WTC11 (cell line): ENCODE measurements at regions not wholly inside any gene's neighbourhood (a gene's known extent, or its start where the extent isn't known, plus 50 kb on each side); places are given as distances from the start of the nearest gene placed in this dataset.

Source experiments
- ATAC-seq: fragments of 200-7000 bp; cut with Tn5 transposase; 2 replicates; pipeline ENCODE4 v1.10.0; 2021; ENCODE audit warnings: mild to moderate bottlenecking, moderate library complexity
- CTCF ChIA-PET: fragments of 300-600 bp; sonication (Branson Sonifier 250); formaldehyde crosslinking; loops from one replicate; lab custom pipeline; 2021; ENCODE audit warnings: antibody characterized with exemption; lab: Charles Lee
- POLR2A ChIA-PET: fragments of 350-600 bp; sonication (Branson Sonifier 250); formaldehyde crosslinking; loops from one replicate; lab custom pipeline; 2021; ENCODE audit warnings: antibody characterized with exemption; lab: Charles Lee
- DNase-seq: peaks from one replicate; pipeline ENCODE4 v3.0.0; 2021; ENCODE audit warnings: low spot score
- H3K27ac Mint-ChIP-seq: 2 replicates; pipeline ENCODE4 v1.8.0; 2021; ENCODE audit warnings: mixed read lengths
- H3K27me3 Mint-ChIP-seq: 2 replicates; pipeline ENCODE4 v1.8.0; 2021; ENCODE audit warnings: low read depth, mild to moderate bottlenecking, moderate library complexity, mixed read lengths
- H3K36me3 Mint-ChIP-seq: 2 replicates; pipeline ENCODE4 v1.8.0; 2021; ENCODE audit warnings: mixed read lengths
- H3K4me1 Mint-ChIP-seq: 2 replicates; pipeline ENCODE4 v1.8.0; 2022; ENCODE audit warnings: mixed read lengths
- H3K4me3 Mint-ChIP-seq: 2 replicates; pipeline ENCODE4 v1.8.0; 2021; ENCODE audit warnings: mild to moderate bottlenecking, moderate library complexity, mixed read lengths
- H3K9me3 Mint-ChIP-seq: 2 replicates; pipeline ENCODE4 v1.8.0; 2021; ENCODE audit warnings: mixed read lengths
- ATF6 ChIP-seq: sonication (generic); formaldehyde crosslinking; IDR thresholded peaks from 2 replicates; pipeline ENCODE4 v1.8.1; 2023; ENCODE audit warnings: mild to moderate bottlenecking, missing genetic modification reagents
- CBFB ChIP-seq: sonication (generic); formaldehyde crosslinking; IDR thresholded peaks from 2 replicates; pipeline ENCODE4 v1.8.1; 2022; ENCODE audit warnings: mild to moderate bottlenecking, low read depth, missing genetic modification reagents
- CDX4 ChIP-seq: fragments of 250-450 bp; sonication (Bioruptor Pico); IDR thresholded peaks from 2 replicates; pipeline ENCODE4 v1.9.0; 2021; ENCODE audit warnings: moderate library complexity, mild to moderate bottlenecking, inconsistent platforms, borderline replicate concordance
- ELF4 ChIP-seq: sonication (generic); formaldehyde crosslinking; IDR thresholded peaks from 2 replicates; pipeline ENCODE4 v1.8.1; 2022; ENCODE audit warnings: low read depth, mild to moderate bottlenecking, moderate library complexity, missing genetic modification reagents
- GABPB1 ChIP-seq: sonication (generic); formaldehyde crosslinking; IDR thresholded peaks from 2 replicates; pipeline ENCODE4 v1.8.1; 2023; ENCODE audit warnings: mild to moderate bottlenecking, missing genetic modification reagents
- MYBL2 ChIP-seq: sonication (generic); formaldehyde crosslinking; IDR thresholded peaks from 2 replicates; pipeline ENCODE4 v1.8.1; 2023; ENCODE audit warnings: mild to moderate bottlenecking, moderate library complexity, missing genetic modification reagents
- NFATC4 ChIP-seq: fragments of 250-450 bp; sonication (Bioruptor Pico); IDR thresholded peaks from 2 replicates; pipeline ENCODE4 v1.9.0; 2021; ENCODE audit warnings: mild to moderate bottlenecking
- NR2C2 ChIP-seq: sonication (generic); formaldehyde crosslinking; IDR thresholded peaks from 2 replicates; pipeline ENCODE4 v1.8.0; 2022; ENCODE audit warnings: mild to moderate bottlenecking, missing genetic modification reagents
- OVOL2 ChIP-seq: fragments of 250-450 bp; sonication (Bioruptor Pico); IDR thresholded peaks from 2 replicates; pipeline ENCODE4 v1.9.0; 2021; ENCODE audit warnings: mild to moderate bottlenecking, borderline replicate concordance
- PREB ChIP-seq: sonication (generic); formaldehyde crosslinking; IDR thresholded peaks from 2 replicates; pipeline ENCODE4 v1.8.1; 2022; ENCODE audit warnings: mild to moderate bottlenecking, missing genetic modification reagents, moderate library complexity, borderline replicate concordance
- RELA ChIP-seq: sonication (generic); formaldehyde crosslinking; IDR thresholded peaks from 2 replicates; pipeline ENCODE4 v1.8.1; 2022; ENCODE audit warnings: missing genetic modification reagents, mild to moderate bottlenecking, borderline replicate concordance
- SOX15 ChIP-seq: fragments of 250-450 bp; sonication (Bioruptor Pico); IDR thresholded peaks from 2 replicates; pipeline ENCODE4 v1.9.0; 2021; ENCODE audit warnings: mild to moderate bottlenecking
- TEAD1 ChIP-seq: sonication (generic); formaldehyde crosslinking; IDR thresholded peaks from 2 replicates; pipeline ENCODE4 v1.8.0; 2022; ENCODE audit warnings: mild to moderate bottlenecking, missing genetic modification reagents
- USF1 ChIP-seq: sonication (generic); formaldehyde crosslinking; IDR thresholded peaks from 2 replicates; pipeline ENCODE4 v1.8.0; 2022; ENCODE audit warnings: mild to moderate bottlenecking, missing genetic modification reagents
- ZBTB43 ChIP-seq: sonication (generic); formaldehyde crosslinking; IDR thresholded peaks from 2 replicates; pipeline ENCODE4 v1.8.1; 2023; ENCODE audit warnings: mild to moderate bottlenecking, missing genetic modification reagents
- ZNF138 ChIP-seq: sonication (generic); formaldehyde crosslinking; conservative IDR thresholded peaks from 2 replicates; pipeline ENCODE4 v1.8.1; 2022; ENCODE audit warnings: mild to moderate bottlenecking, moderate library complexity, missing genetic modification reagents
- ZNF219 ChIP-seq: sonication (generic); formaldehyde crosslinking; IDR thresholded peaks from 2 replicates; pipeline ENCODE4 v1.8.0; 2023; ENCODE audit warnings: missing genetic modification reagents, mild to moderate bottlenecking, borderline replicate concordance
- ZNF263 ChIP-seq: sonication (generic); formaldehyde crosslinking; IDR thresholded peaks from 2 replicates; pipeline ENCODE4 v1.8.1; 2022; ENCODE audit warnings: low read depth, mild to moderate bottlenecking, moderate library complexity, missing genetic modification reagents
- ZNF423 ChIP-seq: fragments of 250-450 bp; sonication (Bioruptor Pico); IDR thresholded peaks from 2 replicates; pipeline ENCODE4 v2.1.2; 2022; ENCODE audit warnings: mild to moderate bottlenecking, moderate library complexity
- ZNF425 ChIP-seq: fragments of 250-450 bp; sonication (Bioruptor Pico); conservative IDR thresholded peaks from 2 replicates; pipeline ENCODE4 v1.9.0; 2021; ENCODE audit warnings: mild to moderate bottlenecking
- ZNF532 ChIP-seq: fragments of 250-450 bp; sonication (Bioruptor Pico); IDR thresholded peaks from 2 replicates; pipeline ENCODE4 v1.9.0; 2021; ENCODE audit warnings: mild to moderate bottlenecking, borderline replicate concordance
- ZSCAN18 ChIP-seq: fragments of 250-450 bp; sonication (Bioruptor Pico); IDR thresholded peaks from 2 replicates; pipeline ENCODE4 v2.1.2; 2022; ENCODE audit warnings: mild to moderate bottlenecking, moderate library complexity

- H3K9me3 Mint-ChIP-seq: peaks cover 5% of the 10 kb centered on the region
- DNase-seq (no peak), ATAC-seq (no peak)
- H3K4me1 Mint-ChIP-seq: peaks cover 9% of the 10 kb centered on the region
- H3K27me3 Mint-ChIP-seq: no peaks in the 10 kb centered on the region
- POLR2A ChIA-PET: no interaction called here
- no peak for TF ChIP-seq OVOL2 (CRISPR knock-in tag)
- no peak for TF ChIP-seq TEAD1
- no peak for TF ChIP-seq MYBL2 (CRISPR knock-in tag)
- TF ChIP-seq NR2C2: no peak
- no peak for TF ChIP-seq CBFB (CRISPR knock-in tag)
- CTCF ChIA-PET: no interaction called here
- no peak overlapping the region for H3K4me3 Mint-ChIP-seq
- H3K27ac Mint-ChIP-seq: no peak overlapping the region
- H3K36me3 Mint-ChIP-seq: no peaks in the 10 kb centered on the region
These were observed 256.8 kb upstream of the CXXC4 start for GRCh38 chr4:104751468-104751867.

GRCh38 chr4:104752337-104752736, 257.6 kb upstream of the CXXC4 start:
- Mint-ChIP-seq H3K27me3 (no peaks in the 10 kb centered on the region), H3K9me3 (peaks cover 5% of the 10 kb centered on the region), H3K36me3 (no peaks in the 10 kb centered on the region), H3K4me3 (no peak overlapping the region), H3K4me1 (peaks cover 9% of the 10 kb centered on the region), H3K27ac (no peak overlapping the region)
- DNase-seq (no peak), ATAC-seq (no peak)
- CTCF ChIA-PET: no interaction called here
- TF ChIP-seq GABPB1 (CRISPR knock-in tag): no peak
- TF ChIP-seq SOX15: no peak
- no peak for TF ChIP-seq ZBTB43 (CRISPR knock-in tag)
- no peak for TF ChIP-seq ZNF532
- TF ChIP-seq ZNF425 (CRISPR knock-in tag): no peak
- no peak for TF ChIP-seq RELA (CRISPR knock-in tag)
- TF ChIP-seq ZNF263: no peak
- TF ChIP-seq ZSCAN18 (CRISPR knock-in tag): no peak
- no peak for TF ChIP-seq CDX4 (CRISPR knock-in tag)
- no peak for TF ChIP-seq ZNF423
- TF ChIP-seq MYBL2 (CRISPR knock-in tag): no peak
- no peak for TF ChIP-seq ZNF219 (CRISPR knock-in tag)
- no peak for TF ChIP-seq ATF6 (CRISPR knock-in tag)
- no peak for TF ChIP-seq NFATC4 (CRISPR knock-in tag)
- TF ChIP-seq ZNF138: no peak
- no peak for TF ChIP-seq ELF4
- TF ChIP-seq PREB (CRISPR knock-in tag): no peak
- TF ChIP-seq USF1 (CRISPR knock-in tag): no peak
- POLR2A ChIA-PET: interaction anchor here (0.5 kb wide), 1 partner anchor 27 kb away, joined by 3 read pairs; no protein-coding TSS in a partner anchor
